ENCODE measurements at regions not wholly inside any gene's neighbourhood (a gene's known extent, or its start where the extent isn't known, plus 50 kb on each side); places are given as distances from the start of the nearest gene placed in this dataset.

DNA sequence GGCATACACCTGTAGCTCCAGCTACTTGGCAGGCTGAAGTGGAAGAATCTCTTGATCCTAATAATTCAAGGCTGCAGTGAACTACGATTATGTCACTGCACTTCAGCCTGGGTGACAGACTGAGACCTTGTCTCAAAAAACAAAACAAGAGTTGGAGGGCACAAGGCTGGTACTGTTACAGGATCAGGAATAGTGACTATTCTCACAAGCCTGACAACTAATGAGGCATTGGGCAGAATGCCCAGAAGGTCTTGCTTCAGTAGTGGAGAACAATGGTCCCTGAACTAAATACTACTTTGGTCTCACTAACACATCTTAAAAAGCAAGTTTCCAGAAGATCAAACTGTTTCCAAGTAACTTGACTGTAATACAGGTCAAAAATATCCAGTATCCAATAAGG lies 182.9 kb upstream of the RFX3 start:
- no peak for TF ChIP-seq CTCF (IDR thresholded peaks at IDR 0.05; ENCODE audit: unreplicated experiment)
- Mint-ChIP-seq H3K4me3 (ENCODE audit: low read depth, unreplicated experiment) (no peak overlapping the region), H3K4me1 (ENCODE audit: low read depth, unreplicated experiment) (no peaks in the 10 kb centered on the region), H3K36me3 (ENCODE audit: insufficient read depth, unreplicated experiment) (no peaks in the 10 kb centered on the region), H3K9me3 (ENCODE audit: low read depth, unreplicated experiment) (no peaks in the 10 kb centered on the region), H3K27me3 (ENCODE audit: unreplicated experiment) (peaks cover 30% of the 10 kb centered on the region), H3K27ac (ENCODE audit: unreplicated experiment) (no peak overlapping the region)
- DNase-seq = peak; percentile 18
- intact Hi-C loops (cut with micrococcal nuclease; ENCODE audit: unreplicated experiment) = no loop called here
- BruUV-seq (replicated peaks) = no TSS peak
- CTCF ChIA-PET = interaction anchor here (0.7 kb wide), 2 partner anchors 37 to 782 kb away, joined by 4 read pairs; no protein-coding TSS in a partner anchor

DNA sequence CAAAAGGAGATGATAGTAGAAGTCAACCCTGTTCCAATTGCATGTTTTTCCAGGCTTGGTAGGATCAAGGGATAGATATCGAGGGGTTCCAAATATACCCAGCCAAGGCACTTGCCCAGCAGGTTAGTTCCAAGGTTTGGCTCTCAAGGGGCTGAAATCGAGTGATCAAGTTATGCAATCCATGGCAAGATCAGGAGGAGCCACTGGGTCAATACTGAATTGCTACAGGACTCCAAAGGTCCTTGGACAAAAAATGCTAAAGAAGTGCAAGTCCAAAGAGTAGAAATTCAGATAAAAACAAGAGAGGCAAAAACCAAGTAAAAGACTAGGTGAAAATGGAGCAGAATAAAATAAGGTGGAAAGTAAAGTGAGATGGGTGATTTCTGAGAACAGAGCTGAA lies 179.1 kb upstream of the RFX3 start:
- intact Hi-C loops (cut with micrococcal nuclease; ENCODE audit: unreplicated experiment) = no loop called here
- CTCF ChIA-PET = no interaction called here
- DNase-seq = no peak
- Mint-ChIP-seq H3K4me1 (ENCODE audit: low read depth, unreplicated experiment) (no peaks in the 10 kb centered on the region), H3K9me3 (ENCODE audit: low read depth, unreplicated experiment) (no peaks in the 10 kb centered on the region), H3K27ac (ENCODE audit: unreplicated experiment) (no peak overlapping the region), H3K27me3 (ENCODE audit: unreplicated experiment) (peaks cover 59% of the 10 kb centered on the region), H3K4me3 (ENCODE audit: low read depth, unreplicated experiment) (no peak overlapping the region), H3K36me3 (ENCODE audit: insufficient read depth, unreplicated experiment) (no peaks in the 10 kb centered on the region)
- TF ChIP-seq CTCF (IDR thresholded peaks at IDR 0.05; ENCODE audit: unreplicated experiment) = no peak
- BruUV-seq (replicated peaks) = no TSS peak

- intact Hi-C loops (cut with micrococcal nuclease; ENCODE audit: unreplicated experiment) = no loop called here
- no peaks in the 10 kb centered on the region for H3K4me1 Mint-ChIP-seq (ENCODE audit: low read depth, unreplicated experiment)
- H3K4me3 Mint-ChIP-seq (ENCODE audit: low read depth, unreplicated experiment) = no peak overlapping the region
- no peak for TF ChIP-seq CTCF (IDR thresholded peaks at IDR 0.05; ENCODE audit: unreplicated experiment)
- BruUV-seq (replicated peaks) = no TSS peak
- no peak overlapping the region for H3K27ac Mint-ChIP-seq (ENCODE audit: unreplicated experiment)
- no peaks in the 10 kb centered on the region for H3K9me3 Mint-ChIP-seq (ENCODE audit: low read depth, unreplicated experiment)
- peaks cover 63% of the 10 kb centered on the region for H3K27me3 Mint-ChIP-seq (ENCODE audit: unreplicated experiment)
- DNase-seq = no peak
- H3K36me3 Mint-ChIP-seq (ENCODE audit: insufficient read depth, unreplicated experiment) = no peaks in the 10 kb centered on the region
- CTCF ChIA-PET = no interaction called here
Measured at GRCh38 chr9:3700772-3701171, 175.0 kb upstream of the RFX3 start.

GRCh38 chr9:3699883-3700282 lies 174.1 kb upstream of the RFX3 start:
- intact Hi-C loops (cut with micrococcal nuclease; ENCODE audit: unreplicated experiment) = no loop called here
- CTCF ChIA-PET = no interaction called here
- BruUV-seq (replicated peaks) = no TSS peak
- TF ChIP-seq CTCF (IDR thresholded peaks at IDR 0.05; ENCODE audit: unreplicated experiment) = no peak
- Mint-ChIP-seq H3K36me3 (ENCODE audit: insufficient read depth, unreplicated experiment) (no peaks in the 10 kb centered on the region), H3K27me3 (ENCODE audit: unreplicated experiment) (peaks cover 54% of the 10 kb centered on the region), H3K9me3 (ENCODE audit: low read depth, unreplicated experiment) (no peaks in the 10 kb centered on the region), H3K4me3 (ENCODE audit: low read depth, unreplicated experiment) (no peak overlapping the region), H3K4me1 (ENCODE audit: low read depth, unreplicated experiment) (no peaks in the 10 kb centered on the region), H3K27ac (ENCODE audit: unreplicated experiment) (no peak overlapping the region)
- no peak for DNase-seq

GRCh38 chr9:3698531-3698930 lies 172.7 kb upstream of the RFX3 start:
- H3K4me1 Mint-ChIP-seq (ENCODE audit: low read depth, unreplicated experiment) = no peaks in the 10 kb centered on the region
- TF ChIP-seq CTCF (IDR thresholded peaks at IDR 0.05; ENCODE audit: unreplicated experiment) = no peak
- H3K27ac Mint-ChIP-seq (ENCODE audit: unreplicated experiment) = no peak overlapping the region
- CTCF ChIA-PET = no interaction called here
- no TSS peak for BruUV-seq (replicated peaks)
- DNase-seq = no peak
- no peaks in the 10 kb centered on the region for H3K9me3 Mint-ChIP-seq (ENCODE audit: low read depth, unreplicated experiment)
- no peak overlapping the region for H3K4me3 Mint-ChIP-seq (ENCODE audit: low read depth, unreplicated experiment)
- H3K27me3 Mint-ChIP-seq (ENCODE audit: unreplicated experiment) = peaks cover 41% of the 10 kb centered on the region
- no peaks in the 10 kb centered on the region for H3K36me3 Mint-ChIP-seq (ENCODE audit: insufficient read depth, unreplicated experiment)
- intact Hi-C loops (cut with micrococcal nuclease; ENCODE audit: unreplicated experiment) = no loop called here
